OCI-LY3 (cell line): ENCODE measurements at regions not wholly inside any gene's neighbourhood (a gene's known extent, or its start where the extent isn't known, plus 50 kb on each side); places are given as distances from the start of the nearest gene placed in this dataset.

Source experiments
- EZH2phosphoT487 ChIP-seq: fragments of 200-600 bp; shearing (Covaris generic); IDR thresholded peaks from 2 replicates; pipeline ENCODE4 v1.6.1; 2018; ENCODE audit warnings: antibody characterized with exemption, mixed run types, low read depth
- TF ChIP-seq, protein P1 (sequence below): fragments of 200-600, 300-600 bp; sonication (generic); IDR thresholded peaks from 2 replicates; pipeline ENCODE4 v1.5.1; 2014; ENCODE audit warnings: antibody characterized with exemption, low read length, low read depth

DNA sequence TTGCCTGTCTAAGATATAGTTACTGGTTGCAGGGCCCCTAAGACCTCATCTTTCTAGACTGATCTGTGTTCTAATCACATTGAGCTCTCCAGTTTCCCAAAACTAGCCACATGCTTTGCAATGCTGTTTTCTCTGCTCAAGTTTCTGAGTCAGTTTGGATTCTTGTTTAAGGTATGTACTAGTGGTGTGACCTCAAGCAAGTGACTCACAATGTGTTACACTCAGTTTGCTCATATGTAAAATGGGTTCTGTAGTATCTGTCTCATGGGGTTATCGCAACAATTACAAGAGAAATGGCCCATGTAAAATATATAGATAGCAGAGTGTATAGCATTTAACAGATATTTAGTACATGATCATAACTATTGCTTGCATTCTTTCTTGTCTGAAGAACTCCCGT, 153.1 kb upstream of the ELL2 start:
- TF ChIP-seq, protein P1, sequence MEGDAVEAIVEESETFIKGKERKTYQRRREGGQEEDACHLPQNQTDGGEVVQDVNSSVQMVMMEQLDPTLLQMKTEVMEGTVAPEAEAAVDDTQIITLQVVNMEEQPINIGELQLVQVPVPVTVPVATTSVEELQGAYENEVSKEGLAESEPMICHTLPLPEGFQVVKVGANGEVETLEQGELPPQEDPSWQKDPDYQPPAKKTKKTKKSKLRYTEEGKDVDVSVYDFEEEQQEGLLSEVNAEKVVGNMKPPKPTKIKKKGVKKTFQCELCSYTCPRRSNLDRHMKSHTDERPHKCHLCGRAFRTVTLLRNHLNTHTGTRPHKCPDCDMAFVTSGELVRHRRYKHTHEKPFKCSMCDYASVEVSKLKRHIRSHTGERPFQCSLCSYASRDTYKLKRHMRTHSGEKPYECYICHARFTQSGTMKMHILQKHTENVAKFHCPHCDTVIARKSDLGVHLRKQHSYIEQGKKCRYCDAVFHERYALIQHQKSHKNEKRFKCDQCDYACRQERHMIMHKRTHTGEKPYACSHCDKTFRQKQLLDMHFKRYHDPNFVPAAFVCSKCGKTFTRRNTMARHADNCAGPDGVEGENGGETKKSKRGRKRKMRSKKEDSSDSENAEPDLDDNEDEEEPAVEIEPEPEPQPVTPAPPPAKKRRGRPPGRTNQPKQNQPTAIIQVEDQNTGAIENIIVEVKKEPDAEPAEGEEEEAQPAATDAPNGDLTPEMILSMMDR, result no peak
- TF ChIP-seq EZH2phosphoT487, result no peak
